SH-SY5Y (cell line): ENCODE measurements at regions not wholly inside any gene's neighbourhood (a gene's known extent, or its start where the extent isn't known, plus 50 kb on each side); places are given as distances from the start of the nearest gene placed in this dataset.

ENCODE experiments used
- GATA2 ChIP-seq: IDR thresholded peaks from 2 replicates; pipeline ENCODE4 v1.6.1; 2011; ENCODE audit warnings: mild to moderate bottlenecking, low read depth, low read length
- GATA3 ChIP-seq: IDR thresholded peaks from 2 replicates; pipeline ENCODE4 v1.6.1; 2011; ENCODE audit warnings: low read depth, mild to moderate bottlenecking, low read length, moderate library complexity

GRCh38 chr6:113432521-113433334, 424.4 kb upstream of the MARCKS start:
- TF ChIP-seq GATA2: no peak
- no peak for TF ChIP-seq GATA3
